ENCODE measurements at regions not wholly inside any gene's neighbourhood (a gene's known extent, or its start where the extent isn't known, plus 50 kb on each side); places are given as distances from the start of the nearest gene placed in this dataset.

GRCh38 chr9:82680179-82680935 is 382.6 kb downstream of the RASEF start:
- no peak for DNase-seq
- in situ Hi-C loops (cut with MboI; ENCODE audit: low pct_unique_long_range_greater_than_20kb, low sequenced_read_pairs), result no loop called here

DNA sequence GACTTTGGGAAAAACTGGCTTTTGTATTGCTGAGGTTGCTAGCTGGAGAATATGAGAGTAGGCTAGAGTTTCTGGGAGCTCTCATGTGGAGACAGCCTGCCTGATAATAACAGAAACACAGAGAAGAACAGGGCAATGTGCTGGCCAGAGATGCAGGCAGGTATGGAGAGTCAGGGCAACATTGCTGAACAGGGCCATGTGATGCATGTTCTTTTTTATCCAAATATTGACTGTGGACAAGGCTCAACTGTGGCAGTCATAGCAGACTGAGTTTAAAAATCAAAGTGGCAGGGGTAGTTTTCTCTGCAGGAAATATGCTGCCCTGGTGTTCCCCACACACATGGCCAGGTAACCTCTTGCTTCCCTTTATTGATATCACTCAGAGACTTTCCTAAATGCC is 381.1 kb downstream of the RASEF start:
- no peak for DNase-seq
- in situ Hi-C loops (cut with MboI; ENCODE audit: low pct_unique_long_range_greater_than_20kb, low sequenced_read_pairs), result no loop called here

DNA sequence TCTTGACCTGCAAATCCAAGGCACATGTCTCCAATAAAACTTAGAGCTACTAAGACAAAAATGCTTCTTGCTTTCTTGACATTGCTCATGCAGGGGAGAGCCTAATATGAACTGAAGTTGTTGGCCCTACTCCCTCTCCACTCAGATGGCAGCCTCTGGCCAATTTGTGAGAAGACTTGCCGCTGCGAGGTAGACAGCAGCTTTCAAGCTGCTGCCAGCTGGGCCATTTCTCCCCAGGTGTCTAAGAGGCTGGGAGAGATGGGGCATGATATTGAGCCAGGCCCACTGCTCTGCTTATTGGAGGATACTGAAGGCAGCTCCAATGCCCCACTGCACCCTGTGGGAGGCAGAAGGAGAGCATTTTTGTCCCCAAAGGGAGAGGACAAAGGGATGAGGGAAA is 380.5 kb downstream of the RASEF start:
- DNase-seq, result no peak
- in situ Hi-C loops (cut with MboI; ENCODE audit: low pct_unique_long_range_greater_than_20kb, low sequenced_read_pairs), result no loop called here

GRCh38 chr9:82695704-82696103 is 367.2 kb downstream of the RASEF start:
- DNase-seq, result no peak
- in situ Hi-C loops (cut with MboI; ENCODE audit: low pct_unique_long_range_greater_than_20kb, low sequenced_read_pairs), result no loop called here

GRCh38 chr9:82706786-82707185 is 356.2 kb downstream of the RASEF start:
- no peak for DNase-seq
- in situ Hi-C loops (cut with MboI; ENCODE audit: low pct_unique_long_range_greater_than_20kb, low sequenced_read_pairs), result no loop called here

- in situ Hi-C loops (cut with MboI; ENCODE audit: low pct_unique_long_range_greater_than_20kb, low sequenced_read_pairs), result no loop called here
- no peak for DNase-seq
Observed at GRCh38 chr9:82716821-82717220, 346.1 kb downstream of the RASEF start.

DNA sequence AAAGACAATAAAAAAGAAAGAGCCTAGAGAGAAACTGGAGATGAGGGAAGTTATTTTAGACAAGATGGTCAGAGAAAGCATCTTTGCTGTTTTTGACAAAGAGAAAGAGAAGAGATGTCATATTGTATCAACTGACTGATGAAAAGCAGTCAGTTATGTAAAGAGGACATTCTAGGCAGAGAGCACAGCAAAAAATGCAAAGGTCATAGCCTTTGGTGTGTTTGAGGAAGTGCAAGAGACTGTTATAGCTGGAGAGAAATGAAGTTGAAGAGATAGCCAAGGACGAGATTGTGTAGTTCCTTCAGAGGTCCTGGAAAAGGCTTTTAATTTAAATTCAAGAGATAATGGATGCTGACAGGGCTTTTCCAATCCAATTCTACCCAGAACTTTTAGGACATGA is 342.4 kb downstream of the RASEF start:
- in situ Hi-C loops (cut with MboI; ENCODE audit: low pct_unique_long_range_greater_than_20kb, low sequenced_read_pairs), result no loop called here
- DNase-seq, result no peak

DNA sequence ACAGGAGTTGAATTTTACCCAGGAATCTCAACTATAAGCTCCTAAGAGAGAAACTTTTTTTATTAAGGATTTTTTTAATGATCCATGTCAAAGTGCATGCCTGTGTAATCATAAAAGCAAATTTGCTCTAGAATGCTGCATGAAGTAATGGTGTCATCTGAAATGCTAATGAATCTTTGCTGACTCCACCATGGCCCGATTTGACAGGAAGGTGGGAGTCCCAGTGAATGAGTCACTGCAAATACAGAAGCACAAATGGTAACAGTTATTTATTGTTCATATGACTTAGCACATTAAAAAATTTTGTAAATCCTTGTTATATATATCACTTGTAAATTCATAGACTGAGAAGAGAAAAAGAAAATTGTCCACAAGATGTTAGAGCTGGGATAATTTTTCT is 341.3 kb downstream of the RASEF start:
- in situ Hi-C loops (cut with MboI; ENCODE audit: low pct_unique_long_range_greater_than_20kb, low sequenced_read_pairs), result no loop called here
- DNase-seq, result no peak

DNA sequence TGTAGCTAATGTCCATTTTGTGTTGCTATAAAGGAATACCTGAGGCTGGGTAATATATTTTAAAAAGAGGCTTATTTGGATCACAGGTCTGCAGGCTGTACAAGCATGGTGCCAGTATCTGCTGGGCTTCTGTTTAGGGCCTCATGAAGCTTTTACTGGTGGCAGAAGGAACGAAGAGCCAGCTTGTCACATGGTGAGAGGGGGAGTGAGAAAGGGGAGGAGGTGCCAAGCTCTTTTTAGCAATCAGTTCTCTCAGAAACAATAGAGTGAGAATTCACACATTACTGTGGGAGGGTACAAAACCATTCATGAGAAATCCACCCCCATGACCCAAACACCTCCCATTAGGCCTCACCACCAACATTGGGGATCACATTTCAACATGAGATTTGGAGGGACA is 340.9 kb downstream of the RASEF start:
- DNase-seq, result no peak
- in situ Hi-C loops (cut with MboI; ENCODE audit: low pct_unique_long_range_greater_than_20kb, low sequenced_read_pairs), result no loop called here

DNA sequence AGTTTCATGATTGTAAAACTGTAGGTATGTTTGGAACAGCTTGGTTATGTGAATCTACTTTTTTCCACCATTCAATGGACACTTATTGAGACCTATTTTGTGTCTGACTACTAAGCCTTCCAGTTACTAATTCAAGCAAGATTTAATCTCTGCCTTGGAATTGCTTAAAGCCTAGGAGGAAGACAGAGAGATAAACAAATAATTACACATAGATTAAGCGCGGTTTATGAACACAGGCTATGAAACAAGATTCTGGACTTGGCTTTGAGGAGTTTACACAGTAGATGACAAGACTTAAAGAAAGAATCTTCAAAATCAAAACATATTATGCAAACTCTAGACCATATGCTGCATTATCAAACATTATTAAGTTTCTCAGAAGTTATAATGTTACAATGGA is 340.4 kb downstream of the RASEF start:
- in situ Hi-C loops (cut with MboI; ENCODE audit: low pct_unique_long_range_greater_than_20kb, low sequenced_read_pairs), result no loop called here
- no peak for DNase-seq

- DNase-seq, result no peak
- in situ Hi-C loops (cut with MboI; ENCODE audit: low pct_unique_long_range_greater_than_20kb, low sequenced_read_pairs), result no loop called here
Observed at GRCh38 chr9:82726424-82727276, 336.3 kb downstream of the RASEF start.

DNA sequence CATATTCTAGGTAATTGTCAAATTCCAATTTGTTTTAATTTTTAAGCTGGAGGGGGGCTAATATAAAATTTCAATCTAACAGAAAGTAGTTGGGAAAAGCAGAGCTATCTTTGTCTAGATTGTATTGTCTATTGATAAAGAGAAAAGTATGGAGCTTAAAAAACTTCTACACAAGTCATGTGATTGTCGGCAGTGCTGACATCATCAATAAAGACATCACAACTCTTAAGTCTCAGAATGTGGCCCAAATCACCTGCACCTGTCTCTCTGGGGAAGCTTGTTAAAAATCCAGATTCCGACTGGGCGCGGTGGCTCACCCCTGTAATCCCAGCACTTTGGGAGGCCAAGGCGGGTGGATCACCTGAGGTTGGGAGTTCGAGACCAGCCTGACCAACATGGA is 333.8 kb downstream of the RASEF start:
- in situ Hi-C loops (cut with MboI; ENCODE audit: low pct_unique_long_range_greater_than_20kb, low sequenced_read_pairs), result no loop called here
- no peak for DNase-seq

DNA sequence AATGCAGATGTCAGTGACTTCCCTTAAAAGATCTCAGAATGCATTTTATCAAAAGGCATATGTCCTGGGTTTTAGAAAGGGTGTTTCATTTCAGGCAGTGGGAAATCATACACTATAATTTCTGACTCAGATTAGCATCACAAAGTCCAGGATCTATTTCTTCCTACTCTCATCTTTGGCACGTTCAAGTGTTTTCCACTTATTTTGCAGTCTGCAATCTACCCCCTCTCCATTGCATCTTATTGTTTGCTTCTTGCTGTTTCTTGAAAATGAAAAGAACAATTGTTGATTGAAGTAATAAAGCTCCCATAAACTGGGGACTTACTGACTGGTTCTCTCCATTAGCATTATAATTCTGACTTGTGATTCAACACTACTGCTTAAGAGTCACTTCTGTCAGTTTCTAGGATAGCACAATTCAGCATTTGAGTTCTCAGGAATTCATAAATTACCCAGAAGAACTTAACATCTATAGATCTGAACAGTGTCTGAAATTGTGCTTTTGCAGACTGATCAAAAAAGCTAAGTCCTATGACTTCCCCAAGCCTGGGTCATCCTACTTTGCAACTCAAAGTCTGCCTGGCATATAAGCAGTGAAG is 332.9 kb downstream of the RASEF start:
- no peak for DNase-seq
- in situ Hi-C loops (cut with MboI; ENCODE audit: low pct_unique_long_range_greater_than_20kb, low sequenced_read_pairs), result no loop called here

GRCh38 chr9:82732928-82733327 is 330.0 kb downstream of the RASEF start:
- in situ Hi-C loops (cut with MboI; ENCODE audit: low pct_unique_long_range_greater_than_20kb, low sequenced_read_pairs), result no loop called here
- DNase-seq, result no peak

DNA sequence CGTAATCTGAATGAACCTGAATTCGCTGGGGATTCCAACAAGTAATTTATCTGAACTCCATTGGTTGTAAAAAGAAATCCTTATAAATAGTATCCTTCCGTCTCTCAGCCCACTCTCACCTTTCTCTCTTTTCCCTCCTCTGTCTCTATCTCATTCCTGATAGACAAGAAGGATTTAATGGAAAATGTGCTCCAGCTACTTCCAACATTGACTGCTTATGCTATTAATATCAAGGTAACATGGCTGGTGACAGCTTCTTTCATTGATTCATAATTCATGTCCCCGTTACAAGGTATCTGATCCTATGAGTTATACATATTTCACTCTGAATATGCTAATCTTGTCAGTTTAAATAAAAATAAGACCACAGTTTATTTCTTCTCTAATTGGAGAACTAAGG is 326.8 kb downstream of the RASEF start:
- in situ Hi-C loops (cut with MboI; ENCODE audit: low pct_unique_long_range_greater_than_20kb, low sequenced_read_pairs), result no loop called here
- DNase-seq, result no peak

GRCh38 chr9:82736701-82737100 is 326.2 kb downstream of the RASEF start:
- no peak for DNase-seq
- in situ Hi-C loops (cut with MboI; ENCODE audit: low pct_unique_long_range_greater_than_20kb, low sequenced_read_pairs), result no loop called here

DNA sequence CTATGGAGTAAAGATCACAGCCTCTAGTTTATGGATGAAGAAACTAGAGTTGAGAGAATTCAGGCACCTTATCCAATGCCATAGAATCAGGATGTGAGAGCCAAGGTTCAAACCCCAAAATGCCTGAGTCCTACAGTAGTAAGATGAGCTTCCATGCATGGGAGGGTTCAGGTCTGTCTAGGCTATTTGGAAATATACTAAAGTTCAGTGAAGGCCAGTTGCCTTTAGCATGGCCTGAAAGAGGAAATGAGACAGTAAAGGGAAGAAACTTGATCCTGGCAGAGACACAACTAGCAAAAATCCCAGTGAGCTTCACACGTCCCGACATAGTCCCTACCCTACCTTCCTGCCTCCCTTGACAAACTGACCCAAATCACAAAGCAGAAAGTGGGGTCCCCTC is 317.0 kb downstream of the RASEF start:
- no peak for DNase-seq
- in situ Hi-C loops (cut with MboI; ENCODE audit: low pct_unique_long_range_greater_than_20kb, low sequenced_read_pairs), result no loop called here

DNA sequence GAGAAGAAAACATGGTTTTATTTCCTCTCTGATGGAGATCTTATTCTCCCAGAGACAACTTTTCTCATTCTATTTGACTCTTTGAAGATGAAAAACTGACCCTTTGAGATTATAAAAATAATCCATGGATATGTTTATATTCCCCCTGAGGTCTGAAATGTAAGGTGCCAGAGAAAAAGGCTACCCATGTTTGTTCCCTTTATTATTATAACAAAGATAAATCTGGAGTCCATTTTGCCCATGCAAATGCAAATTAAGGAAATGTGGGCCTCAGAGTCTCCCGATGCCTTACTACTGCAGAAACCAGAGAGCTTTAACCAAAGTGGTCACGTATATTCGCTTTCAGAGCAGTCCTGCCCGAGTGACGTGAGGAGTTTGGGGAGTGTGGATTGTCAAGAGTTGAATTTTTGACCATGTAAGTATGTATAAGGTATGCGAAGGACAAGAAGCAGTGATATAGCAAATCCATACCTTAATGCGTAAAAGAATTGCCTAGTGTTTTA is 312.5 kb downstream of the RASEF start:
- DNase-seq, result no peak
- in situ Hi-C loops (cut with MboI; ENCODE audit: low pct_unique_long_range_greater_than_20kb, low sequenced_read_pairs), result no loop called here

DNA sequence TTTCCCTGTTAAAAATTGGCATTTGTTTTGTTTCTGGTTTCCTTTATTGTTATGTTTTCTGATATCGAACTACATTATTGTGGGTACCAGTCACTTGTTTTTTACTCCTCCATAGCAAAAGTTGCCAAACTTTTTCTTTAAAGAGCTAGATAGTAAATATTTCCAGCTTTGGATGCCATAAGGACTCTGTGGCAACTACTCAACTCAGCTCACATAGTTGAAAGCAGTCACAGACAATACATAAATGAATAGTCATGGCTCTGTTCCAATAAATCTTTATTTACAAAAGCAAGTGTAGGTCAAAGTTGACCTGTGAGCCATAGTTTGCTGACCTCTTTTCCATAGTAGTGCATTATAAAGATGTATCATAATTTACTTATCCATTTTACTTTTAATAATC is 305.0 kb downstream of the RASEF start:
- DNase-seq, result no peak
- in situ Hi-C loops (cut with MboI; ENCODE audit: low pct_unique_long_range_greater_than_20kb, low sequenced_read_pairs), result no loop called here

- in situ Hi-C loops (cut with MboI; ENCODE audit: low pct_unique_long_range_greater_than_20kb, low sequenced_read_pairs), result no loop called here
- DNase-seq, result no peak
Observed at GRCh38 chr9:82761027-82761426, 301.9 kb downstream of the RASEF start.
